ENCODE measurements at regions not wholly inside any gene's neighbourhood (a gene's known extent, or its start where the extent isn't known, plus 50 kb on each side); places are given as distances from the start of the nearest gene placed in this dataset.

DNA sequence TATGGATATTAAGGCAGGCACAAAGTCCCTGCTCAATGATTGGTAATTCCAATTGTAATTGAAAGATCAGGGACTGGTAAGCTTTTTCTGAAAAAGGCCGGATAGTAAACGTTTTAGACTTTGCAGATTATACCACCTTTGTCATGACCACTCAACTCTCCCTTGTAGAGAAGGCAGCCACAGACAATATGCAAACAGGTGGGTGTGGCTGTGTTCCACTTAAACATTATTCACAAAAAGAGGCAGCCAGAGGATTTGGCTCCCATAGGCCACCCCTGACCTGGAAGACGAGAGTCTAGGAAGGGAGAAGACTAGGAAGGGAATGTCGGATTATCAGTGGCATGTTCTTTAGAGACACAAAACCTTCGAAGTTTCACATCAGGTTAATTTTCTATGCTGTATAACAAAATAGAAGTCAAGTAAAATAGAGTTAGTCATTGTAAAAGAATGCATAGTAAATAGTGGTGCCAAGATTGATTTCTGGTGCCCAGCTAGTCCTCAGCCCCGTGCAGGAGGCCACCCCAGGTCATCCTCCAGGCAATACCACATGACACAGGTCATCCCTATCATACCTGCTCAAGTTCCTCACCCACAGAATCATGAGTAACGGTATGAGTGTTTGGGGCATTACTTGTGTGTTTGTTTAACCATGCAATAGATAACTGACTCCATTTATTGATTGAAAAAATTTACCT, 193.8 kb downstream of the PLPP4 start:
- Histone ChIP-seq H4K8ac (replicated peaks; ENCODE audit: insufficient read length, low read depth, low read length) (no peak overlapping the region), H3T11ph (ENCODE audit: low read length) (no peak overlapping the region), H3K79me1 (ENCODE audit: insufficient read depth, low read depth, low read length, poor library complexity, severe bottlenecking) (no peaks in the 10 kb centered on the region), H3K27ac (ENCODE audit: insufficient read length, low read depth, low read length) (no peak overlapping the region), H3K27me3 (ENCODE audit: insufficient read depth, low read length) (no peaks in the 10 kb centered on the region; the same call in 1 of the 2 replicates), H2AFZ (ENCODE audit: low read length) (no peak overlapping the region), H2BK15ac (ENCODE audit: low read depth, low read length) (no peak overlapping the region), H3K56ac (ENCODE audit: insufficient read length, low read depth, low read length) (no peak overlapping the region), H3K4me2 (ENCODE audit: insufficient read depth, insufficient read length, low read length) (no peak overlapping the region), H2BK120ac (ENCODE audit: low read depth, low read length, poor library complexity, severe bottlenecking) (no peak overlapping the region), H2BK12ac (ENCODE audit: insufficient read length, low read depth, low read length) (no peak overlapping the region), H3K18ac (ENCODE audit: insufficient read length, low read depth, low read length) (no peak overlapping the region), H3K4ac (ENCODE audit: low read depth, low read length) (no peak overlapping the region), H3K9me3 (ENCODE audit: control insufficient read depth, low read depth, low read length) (no peaks in the 10 kb centered on the region), H3K4me1 (ENCODE audit: insufficient read depth, low read length) (peaks cover 4% of the 10 kb centered on the region; the same call in 1 of the 2 replicates), H2BK5ac (ENCODE audit: insufficient read length, low read length) (no peak overlapping the region), H3K9ac (ENCODE audit: extremely low read depth, insufficient read length, low read length) (no peak overlapping the region), H2AK5ac (ENCODE audit: insufficient read length, low read length) (no peak overlapping the region), H3K23me2 (ENCODE audit: insufficient read length, low read depth, low read length, poor library complexity, severe bottlenecking) (no peaks in the 10 kb centered on the region), H3K79me2 (ENCODE audit: insufficient read depth, low read length) (no peaks in the 10 kb centered on the region), H3K23ac (ENCODE audit: insufficient read length, low read depth, low read length) (no peak overlapping the region), H4K5ac (ENCODE audit: insufficient read length, low read depth, low read length) (no peak overlapping the region), H3K14ac (ENCODE audit: insufficient read depth, low read length) (no peak overlapping the region), H4K91ac (ENCODE audit: insufficient read length, low read depth, low read length) (no peak overlapping the region), H2BK20ac (ENCODE audit: low read depth, low read length, poor library complexity, severe bottlenecking) (no peak overlapping the region), H4K20me1 (ENCODE audit: control insufficient read depth, insufficient read depth, insufficient read length) (no peaks in the 10 kb centered on the region)
- DNase-seq, result no peak
- Mint-ChIP-seq H3K4me1 (peaks cover 18 to 21% of the 10 kb centered on the region in 2 experiments), H3K9me3 (no peaks in the 10 kb centered on the region), H3K36me3 (ENCODE audit: insufficient read depth in 1 of 3, low read depth in 3 of 3) (no peaks in the 10 kb centered on the region), H3K27ac (no peak overlapping the region), H3K27me3 (ENCODE audit: low read depth) (peaks cover 30% of the 10 kb centered on the region), H3K4me3 (no peak overlapping the region)
- WGBS (ENCODE audit: extremely low coverage, insufficient read length, low lambda C conversion rate), result no CpG with 5 or more reads among the region's 7 CpGs
- TF ChIP-seq, protein P1, sequence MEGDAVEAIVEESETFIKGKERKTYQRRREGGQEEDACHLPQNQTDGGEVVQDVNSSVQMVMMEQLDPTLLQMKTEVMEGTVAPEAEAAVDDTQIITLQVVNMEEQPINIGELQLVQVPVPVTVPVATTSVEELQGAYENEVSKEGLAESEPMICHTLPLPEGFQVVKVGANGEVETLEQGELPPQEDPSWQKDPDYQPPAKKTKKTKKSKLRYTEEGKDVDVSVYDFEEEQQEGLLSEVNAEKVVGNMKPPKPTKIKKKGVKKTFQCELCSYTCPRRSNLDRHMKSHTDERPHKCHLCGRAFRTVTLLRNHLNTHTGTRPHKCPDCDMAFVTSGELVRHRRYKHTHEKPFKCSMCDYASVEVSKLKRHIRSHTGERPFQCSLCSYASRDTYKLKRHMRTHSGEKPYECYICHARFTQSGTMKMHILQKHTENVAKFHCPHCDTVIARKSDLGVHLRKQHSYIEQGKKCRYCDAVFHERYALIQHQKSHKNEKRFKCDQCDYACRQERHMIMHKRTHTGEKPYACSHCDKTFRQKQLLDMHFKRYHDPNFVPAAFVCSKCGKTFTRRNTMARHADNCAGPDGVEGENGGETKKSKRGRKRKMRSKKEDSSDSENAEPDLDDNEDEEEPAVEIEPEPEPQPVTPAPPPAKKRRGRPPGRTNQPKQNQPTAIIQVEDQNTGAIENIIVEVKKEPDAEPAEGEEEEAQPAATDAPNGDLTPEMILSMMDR (conservative IDR thresholded peaks at IDR 0.05), result no peak

Measured in H9 (cell line).